Stimulated activated CD4-positive, alpha-beta T cell treated with anti-CD3 and anti-CD28 coated beads, TNF-alpha, amount 100 ng/mL, for 1 hour (primary cell): ENCODE measurements at regions not wholly inside any gene's neighbourhood (a gene's known extent, or its start where the extent isn't known, plus 50 kb on each side); places are given as distances from the start of the nearest gene placed in this dataset.
"Not testable (repeated sequence)": the region's sequence is repeated elsewhere in the genome, so short reads cannot be mapped to it uniquely, and the experiment has no call there.

ENCODE experiments used
- DNase-seq, 3 donors: peaks; one replicate each; pipeline ENCODE4 v3.0.0-alpha.2; 2020; ENCODE audit warnings: low read depth in 3 of 3, low spot score in 1 of 3

DNA sequence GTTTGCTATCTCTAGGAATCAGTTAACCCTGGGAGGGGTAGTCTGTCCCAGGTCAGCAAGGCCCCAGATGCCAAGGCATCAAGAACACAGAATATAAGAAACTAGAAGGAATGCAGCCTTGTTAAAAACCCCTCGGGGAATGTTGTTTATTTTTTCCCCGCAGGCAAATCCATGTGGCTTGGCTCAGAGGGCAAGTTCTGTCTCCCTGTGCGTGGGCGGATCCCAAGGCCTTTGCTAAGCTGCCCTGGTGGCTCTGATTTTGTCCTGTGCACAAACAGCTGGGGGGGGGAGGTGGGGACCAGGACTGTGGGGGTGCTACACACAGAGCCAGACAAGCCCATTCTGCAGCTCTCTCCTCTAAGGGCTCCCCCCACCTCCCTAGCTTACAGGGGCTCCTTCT is 776.8 kb upstream of the TPTE start:
- DNase-seq, result not testable (repeated sequence)

- DNase-seq, result not testable (repeated sequence)
These were observed 775.8 kb upstream of the TPTE start for GRCh38 chr21:9745457-9746108.

- DNase-seq, result not testable (repeated sequence)
These were observed 775.1 kb upstream of the TPTE start for GRCh38 chr21:9746311-9746710.

DNA sequence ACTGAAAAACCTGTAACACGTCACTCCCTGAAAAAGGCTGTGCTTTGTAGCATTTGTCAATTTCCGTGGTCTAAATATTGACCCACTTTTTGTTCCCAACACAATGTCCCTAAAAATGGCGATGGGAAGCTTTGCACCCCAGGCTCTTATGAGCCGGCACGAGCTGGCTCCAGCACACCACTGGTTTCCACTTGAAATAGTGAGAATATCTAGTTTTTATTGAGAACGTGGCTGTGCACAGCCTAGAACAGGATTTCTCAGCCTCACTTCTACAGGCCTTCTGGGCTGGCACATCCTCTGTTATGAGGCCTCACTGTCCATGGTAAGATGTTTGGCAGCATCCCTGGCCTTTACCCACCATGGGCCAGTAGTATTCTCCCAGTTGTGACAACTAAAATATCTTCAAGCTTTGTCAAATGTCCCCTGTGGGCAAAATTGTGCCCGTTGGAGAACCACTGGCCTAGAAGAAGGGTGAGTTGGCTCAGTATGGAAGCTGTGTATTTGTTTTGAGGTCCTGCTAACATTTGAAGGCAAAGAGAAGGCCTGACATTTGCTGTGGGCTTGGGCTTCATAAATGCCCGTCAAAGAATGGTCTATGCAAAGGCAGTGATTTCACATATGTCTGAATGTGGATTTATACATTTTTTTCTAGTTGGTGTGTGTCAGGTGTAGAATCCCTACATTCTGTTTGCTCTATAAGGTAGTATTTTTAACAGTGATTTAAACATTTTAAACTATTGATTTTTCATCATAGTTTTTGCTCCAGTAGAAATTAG is 774.4 kb upstream of the TPTE start:
- not testable (repeated sequence) for DNase-seq

DNA sequence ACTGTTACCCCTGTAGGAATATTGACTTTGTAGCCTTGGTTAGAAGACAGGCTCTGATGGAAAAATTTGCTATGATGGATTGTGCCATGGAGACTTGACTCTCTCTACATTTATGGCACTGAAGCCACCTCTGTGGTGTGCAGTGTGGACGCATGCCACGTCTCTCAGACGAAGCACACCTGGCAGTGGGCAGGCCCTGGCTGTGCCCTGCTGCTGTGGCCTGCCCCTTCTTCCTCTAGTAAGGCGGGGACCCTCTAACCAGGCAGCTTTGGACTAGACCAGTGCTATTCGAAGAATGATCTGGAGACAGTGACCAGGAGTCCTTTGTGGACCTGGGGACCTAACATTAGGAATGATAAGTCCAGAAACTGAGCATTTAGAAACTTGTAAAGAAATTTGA is 773.5 kb upstream of the TPTE start:
- DNase-seq, result not testable (repeated sequence)

- not testable (repeated sequence) for DNase-seq
These were observed 772.9 kb upstream of the TPTE start for GRCh38 chr21:9748451-9748850.

- DNase-seq, result not testable (repeated sequence)
These were observed 771.6 kb upstream of the TPTE start for GRCh38 chr21:9749741-9750230.

- DNase-seq, result no peak
These were observed 770.9 kb upstream of the TPTE start for GRCh38 chr21:9750341-9751086.

- DNase-seq, result not testable (repeated sequence)
These were observed 770.2 kb upstream of the TPTE start for GRCh38 chr21:9751087-9751585.

DNA sequence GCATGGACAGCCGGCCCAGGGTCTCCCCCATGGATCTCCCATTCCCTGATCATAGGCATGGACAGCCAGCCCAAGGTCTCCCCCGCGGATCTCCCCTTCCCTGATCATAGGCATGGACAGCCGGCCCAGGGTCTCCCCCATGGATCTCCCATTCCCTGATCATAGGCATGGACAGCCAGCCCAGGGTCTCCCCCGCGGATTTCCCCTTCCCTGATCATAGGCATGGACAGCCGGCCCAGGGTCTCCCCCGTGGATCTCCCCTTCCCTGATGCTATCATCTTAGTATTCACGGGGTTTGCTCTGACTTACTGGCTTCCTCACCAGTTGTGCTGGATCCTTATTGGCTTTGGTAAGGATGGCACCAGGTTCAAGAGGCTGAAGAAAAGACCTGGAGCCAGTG is 769.4 kb upstream of the TPTE start:
- DNase-seq, result not testable (repeated sequence)

DNA sequence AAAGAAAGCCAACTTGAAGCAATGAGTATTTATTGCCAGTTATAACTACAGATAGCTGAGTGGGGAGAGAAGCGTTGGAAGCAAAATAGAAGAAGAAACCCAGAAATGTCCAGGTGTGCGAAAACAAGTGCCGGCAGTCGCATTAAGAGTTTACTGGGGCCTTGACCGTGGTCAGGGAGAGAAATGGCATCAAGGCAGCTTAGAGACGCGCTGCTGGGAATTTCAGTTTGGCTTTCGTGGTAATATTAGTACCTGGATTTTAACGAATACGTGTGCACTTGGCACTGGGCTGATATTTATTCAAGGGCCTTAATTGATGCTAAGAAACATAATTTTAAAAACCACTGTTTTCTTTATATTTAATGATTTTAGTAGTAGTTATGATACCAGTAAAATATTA is 767.9 kb upstream of the TPTE start:
- DNase-seq, result not testable (repeated sequence)

DNA sequence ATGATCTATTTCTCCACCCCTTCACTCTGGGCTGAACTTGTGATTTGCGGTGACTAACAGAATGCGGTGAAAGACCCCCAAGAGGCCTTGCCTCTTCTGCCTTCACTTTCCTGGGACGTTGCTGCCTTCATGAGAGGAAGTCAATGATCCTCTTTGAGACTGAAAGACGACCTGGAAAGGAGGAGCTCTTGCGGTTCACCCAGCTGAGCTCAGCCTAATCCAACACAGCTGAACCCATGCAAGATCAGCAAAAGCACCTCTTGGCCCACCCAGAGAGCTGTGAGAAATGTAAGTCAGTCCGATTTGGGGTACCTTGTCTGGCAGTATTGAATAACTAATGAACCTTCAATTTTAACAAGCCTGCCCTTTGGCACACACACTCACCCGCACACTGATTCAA is 767.4 kb upstream of the TPTE start:
- DNase-seq, result no peak

GRCh38 chr21:9754434-9754833 is 766.9 kb upstream of the TPTE start:
- not testable (repeated sequence) for DNase-seq

GRCh38 chr21:9755611-9756010 is 765.8 kb upstream of the TPTE start:
- DNase-seq, result no peak

DNA sequence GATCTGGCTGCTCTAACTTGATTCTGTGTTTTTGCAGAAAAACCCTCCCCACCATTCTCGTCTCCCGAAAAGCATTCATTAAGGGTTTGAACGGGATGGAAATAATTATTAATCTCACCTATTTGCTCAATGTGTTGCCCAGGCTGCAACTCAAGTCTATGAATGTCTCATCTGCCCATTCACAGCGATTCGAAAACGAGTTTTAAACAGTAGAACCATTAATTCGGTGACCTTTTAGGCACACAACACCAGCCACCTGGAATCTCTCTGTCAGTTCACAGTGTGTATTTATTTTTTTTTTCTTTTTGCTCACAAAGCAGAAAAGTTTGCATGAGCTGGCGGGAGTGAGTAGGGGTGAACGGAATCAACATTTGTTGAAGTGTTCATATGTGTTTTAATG is 764.7 kb upstream of the TPTE start:
- DNase-seq, result no peak

GRCh38 chr21:9757118-9757517 is 764.3 kb upstream of the TPTE start:
- not testable (repeated sequence) for DNase-seq

DNA sequence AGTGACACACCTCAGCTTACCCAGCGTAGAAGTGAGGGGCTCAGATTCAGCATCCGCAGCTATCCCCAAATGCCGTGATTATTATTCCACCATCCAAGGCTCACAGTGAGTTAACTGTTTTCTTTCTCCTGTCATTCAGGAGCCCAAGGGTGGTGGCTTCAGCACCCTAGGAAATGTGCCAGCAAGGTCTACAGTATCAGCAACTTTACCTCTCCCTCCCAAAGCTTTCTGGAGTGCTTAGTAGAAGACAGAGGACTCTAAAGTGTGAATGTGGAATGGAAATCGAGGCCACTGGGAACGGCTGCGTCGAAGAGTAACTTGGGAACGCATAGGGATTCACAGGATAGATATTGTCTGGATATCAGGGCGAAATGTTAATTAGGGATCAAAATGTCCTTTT is 763.8 kb upstream of the TPTE start:
- not testable (repeated sequence) for DNase-seq

- DNase-seq, result no peak
These were observed 763.2 kb upstream of the TPTE start for GRCh38 chr21:9758141-9758540.

- no peak for DNase-seq
These were observed 762.5 kb upstream of the TPTE start for GRCh38 chr21:9758888-9759287.

GRCh38 chr21:9759972-9760371 is 761.4 kb upstream of the TPTE start:
- no peak for DNase-seq

DNA sequence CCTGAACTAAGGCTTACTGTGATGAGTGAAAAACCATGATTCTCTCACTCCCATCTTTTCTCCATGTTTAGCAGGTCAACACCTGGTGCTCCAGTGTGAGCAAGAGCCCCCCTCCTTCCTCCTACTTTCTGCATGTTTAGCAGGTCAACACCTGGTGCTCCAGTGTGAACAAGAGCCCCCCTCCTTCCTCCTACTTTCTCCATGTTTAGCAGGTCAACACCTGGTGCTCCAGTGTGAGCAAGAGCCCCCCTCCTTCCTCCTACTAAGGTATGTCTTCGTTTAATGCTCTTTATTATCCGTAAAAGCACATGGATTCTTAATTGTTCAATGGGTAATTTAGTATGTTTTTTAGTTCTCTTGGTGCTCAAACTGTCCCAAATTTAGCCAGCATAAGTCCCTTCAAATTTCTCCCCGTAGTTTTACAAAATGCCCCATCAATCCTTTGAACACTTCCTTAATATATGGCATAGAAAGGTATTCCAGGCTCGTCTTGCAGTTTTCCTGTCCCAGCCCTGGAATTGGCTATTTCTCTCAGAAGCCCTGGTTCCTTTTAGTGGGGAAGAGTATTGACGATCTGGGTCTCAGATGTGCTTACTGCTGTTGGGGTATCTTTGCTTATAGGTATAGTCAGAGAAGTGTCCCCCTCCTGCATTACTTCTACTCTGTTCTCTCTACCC is 760.8 kb upstream of the TPTE start:
- DNase-seq, result no peak
